GM18505 (cell line): ENCODE measurements at regions not wholly inside any gene's neighbourhood (a gene's known extent, or its start where the extent isn't known, plus 50 kb on each side); places are given as distances from the start of the nearest gene placed in this dataset.

Experiments used
- ATAC-seq: cut with Tn5 transposase; IDR thresholded peaks from one replicate; pipeline ENCODE4 v1.9.1; 2021; ENCODE audit not compliant: unreplicated experiment
- POLR2A ChIP-seq: IDR thresholded peaks from 4 replicates; pipeline ENCODE4 v1.6.1; 2011; ENCODE audit warnings: borderline replicate concordance; ENCODE audit not compliant: insufficient read depth, insufficient read length; ENCODE audit errors: extremely low read depth

DNA sequence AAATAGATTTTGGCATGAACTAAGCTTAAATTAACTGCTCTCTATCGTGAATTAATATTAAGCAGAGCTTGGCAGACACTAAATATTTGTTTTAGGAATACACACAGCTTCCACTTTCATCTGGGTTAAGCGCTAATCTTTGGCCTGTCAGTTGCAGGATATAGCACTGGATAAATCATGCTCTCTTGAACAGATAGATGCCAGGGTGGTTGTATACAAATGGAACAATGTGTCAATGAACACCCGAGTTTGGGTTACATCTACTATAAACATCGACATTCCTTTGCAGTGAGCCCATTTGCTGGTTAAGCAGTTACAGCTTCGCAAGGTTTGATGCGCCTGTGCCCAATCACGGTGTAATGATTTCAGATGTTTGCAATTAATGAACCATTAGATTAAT is 338.2 kb upstream of the ZFP64 start:
- no peak for TF ChIP-seq POLR2A
- ATAC-seq = no peak

DNA sequence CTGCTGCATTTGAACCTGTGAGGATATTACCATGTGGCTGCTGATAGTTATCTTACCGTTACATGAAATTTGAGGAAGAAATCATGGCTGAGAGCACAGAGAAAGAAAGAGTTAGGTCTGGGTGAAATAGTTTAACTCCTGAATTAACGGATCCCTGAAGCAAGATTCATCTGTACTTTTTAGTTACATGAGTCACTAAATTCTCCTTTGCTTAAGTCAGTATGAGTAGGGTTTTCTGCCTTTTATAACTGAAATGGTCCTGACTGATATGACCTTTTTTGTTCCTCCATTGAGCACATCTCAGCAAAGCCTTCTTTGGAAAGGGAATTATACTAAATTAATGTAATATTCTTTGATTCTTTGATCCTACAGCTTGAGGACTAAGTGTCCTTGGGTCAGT is 333.3 kb upstream of the ZFP64 start:
- ATAC-seq = no peak
- no peak for TF ChIP-seq POLR2A

- ATAC-seq = no peak
These were observed 327.2 kb upstream of the ZFP64 start for GRCh38 chr20:52518735-52519134.

GRCh38 chr20:52515877-52516276 is 324.3 kb upstream of the ZFP64 start:
- no peak for TF ChIP-seq POLR2A
- ATAC-seq = no peak

More at GRCh38 chr20:52518735-52519134, 327.2 kb upstream of the ZFP64 start:
- no peak for TF ChIP-seq POLR2A

DNA sequence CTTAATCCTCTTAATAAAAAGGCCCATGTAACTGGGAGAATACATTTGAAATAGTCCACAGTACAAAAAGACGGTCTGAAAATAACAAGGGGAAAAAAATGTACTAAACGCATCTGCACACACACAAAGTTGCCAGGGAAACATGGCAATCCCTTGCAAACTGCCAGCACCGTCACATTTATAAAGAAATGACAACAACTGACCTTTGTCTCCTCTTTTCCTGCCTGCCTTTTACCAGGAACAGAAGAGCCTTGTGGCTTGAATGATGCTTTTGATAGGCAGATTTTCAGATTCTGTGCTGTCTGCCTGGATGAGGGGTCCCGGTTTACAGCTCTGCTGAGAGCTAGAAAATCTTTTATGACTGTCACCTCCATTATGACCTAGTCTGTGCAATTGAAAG is 308.6 kb upstream of the ZFP64 start:
- no peak for TF ChIP-seq POLR2A
- no peak for ATAC-seq

- no peak for TF ChIP-seq POLR2A
- no peak for ATAC-seq
These were observed 306.2 kb upstream of the ZFP64 start for GRCh38 chr20:52497731-52498130.

DNA sequence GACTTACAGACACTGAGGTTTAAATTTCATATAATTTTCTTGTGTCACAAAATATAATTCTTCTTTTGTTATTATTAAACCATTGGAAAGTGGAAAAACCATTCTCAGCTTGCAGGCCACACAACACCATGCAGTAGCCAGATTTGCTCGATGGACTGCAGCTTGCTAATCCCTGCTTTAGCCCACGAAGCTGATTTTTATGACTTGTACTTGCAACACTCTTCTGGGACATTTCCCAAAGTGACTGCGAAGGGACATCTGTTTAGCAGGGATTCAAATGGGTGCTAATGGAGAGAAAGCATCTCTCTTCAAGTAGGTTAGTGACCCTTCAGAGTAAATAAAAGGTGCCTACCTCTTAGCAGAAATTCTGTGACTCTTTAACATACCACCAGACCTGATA is 304.6 kb upstream of the ZFP64 start:
- no peak for TF ChIP-seq POLR2A
- ATAC-seq = no peak

- no peak for ATAC-seq
- TF ChIP-seq POLR2A = no peak
These were observed 302.7 kb upstream of the ZFP64 start for GRCh38 chr20:52494244-52494643.

DNA sequence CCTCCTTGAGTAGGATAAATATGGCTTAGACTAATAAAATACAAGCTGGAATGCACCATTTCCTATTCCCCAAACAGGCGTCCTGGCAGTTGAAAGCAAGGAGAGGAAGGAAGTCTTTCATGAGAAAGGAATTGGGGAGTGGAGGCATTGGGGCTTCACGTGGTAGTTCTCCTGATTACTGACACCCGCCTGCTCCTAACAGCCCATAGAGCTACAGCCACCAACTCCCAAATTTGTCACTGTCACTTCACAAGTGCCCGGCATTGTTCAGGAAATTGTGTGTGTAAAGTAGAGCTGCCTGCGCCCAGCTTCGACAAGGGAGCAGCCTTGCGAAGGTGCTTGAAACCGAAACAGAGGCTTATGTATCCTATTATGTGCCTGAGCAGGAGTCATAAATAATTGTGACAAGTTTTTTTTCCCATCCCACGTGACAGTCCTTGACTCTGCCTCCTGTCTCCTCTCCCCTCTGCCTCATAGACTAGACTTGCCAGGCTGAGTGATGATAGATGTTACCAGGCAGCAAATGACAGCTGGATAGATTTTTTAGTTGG is 301.7 kb upstream of the ZFP64 start:
- no peak for TF ChIP-seq POLR2A
- no peak for ATAC-seq

- ATAC-seq = no peak
- TF ChIP-seq POLR2A = no peak
These were observed 299.3 kb upstream of the ZFP64 start for GRCh38 chr20:52490711-52491430.

GRCh38 chr20:52484438-52484837 is 292.9 kb upstream of the ZFP64 start:
- ATAC-seq = no peak
- TF ChIP-seq POLR2A = no peak

DNA sequence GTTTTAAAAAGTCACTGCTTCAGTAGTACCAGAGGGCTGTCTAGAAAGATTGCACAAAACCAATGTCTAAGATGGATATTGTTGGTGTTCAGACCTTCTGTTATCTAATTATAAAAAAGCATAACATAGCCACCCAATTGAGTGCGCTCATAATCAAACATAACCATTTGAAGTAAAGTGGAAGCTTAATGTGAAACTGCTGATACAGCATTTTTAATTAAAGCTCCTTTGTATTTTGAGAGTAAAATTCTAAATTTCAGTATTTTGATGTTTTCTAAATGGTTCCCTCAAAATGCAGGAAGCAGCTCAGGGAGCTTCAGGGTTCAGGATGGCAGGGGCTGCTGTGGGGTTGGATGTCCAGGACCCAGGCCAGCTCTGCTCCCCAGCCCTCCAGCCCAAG is 291.8 kb upstream of the ZFP64 start:
- ATAC-seq = no peak
- TF ChIP-seq POLR2A = no peak

DNA sequence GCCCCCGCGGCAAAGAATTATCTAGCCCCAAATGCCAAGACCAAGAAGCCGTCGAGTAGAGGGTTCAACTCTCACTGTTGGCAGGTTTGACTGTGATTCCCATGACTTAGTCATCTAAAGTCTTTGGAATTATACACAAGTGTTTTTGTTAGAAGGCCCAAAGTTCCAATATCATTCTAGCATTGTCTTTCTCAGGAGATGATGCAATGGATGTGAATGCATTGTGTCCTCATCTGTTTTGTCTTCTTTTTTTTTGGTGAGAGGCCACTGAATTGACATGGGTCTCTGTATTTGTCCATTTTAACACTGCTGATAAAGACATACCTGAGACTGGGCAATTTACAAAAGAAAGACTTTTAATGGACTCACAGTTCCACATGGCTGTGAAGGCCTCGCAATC is 290.5 kb upstream of the ZFP64 start:
- no peak for ATAC-seq
- TF ChIP-seq POLR2A = no peak

DNA sequence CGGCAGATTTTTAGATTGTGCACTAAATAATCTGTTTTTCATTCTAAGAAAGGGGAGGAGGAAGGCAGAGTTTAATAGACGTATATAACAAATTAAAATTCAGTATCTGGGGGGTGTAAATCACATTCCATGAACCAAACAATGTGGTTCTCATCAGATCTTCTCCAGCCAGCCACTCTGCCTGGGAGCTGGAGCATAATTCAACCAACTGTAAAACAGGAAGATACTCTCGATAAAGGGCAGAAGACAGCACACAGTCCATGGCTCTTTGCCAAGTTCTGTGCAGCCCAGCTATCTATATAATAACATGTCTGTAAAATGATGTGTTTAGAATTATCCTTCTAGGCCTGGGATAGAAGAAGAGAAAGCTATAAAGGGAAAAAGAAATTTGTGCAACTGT is 289.9 kb upstream of the ZFP64 start:
- TF ChIP-seq POLR2A = no peak
- no peak for ATAC-seq
